HG02642 (cell line): ENCODE measurements at regions not wholly inside any gene's neighbourhood (a gene's known extent, or its start where the extent isn't known, plus 50 kb on each side); places are given as distances from the start of the nearest gene placed in this dataset.

Experiments
- ATAC-seq: cut with Tn5 transposase; IDR thresholded peaks from one replicate; pipeline ENCODE4 v1.9.1; 2021; ENCODE audit warnings: mild to moderate bottlenecking; ENCODE audit not compliant: unreplicated experiment, poor library complexity

DNA sequence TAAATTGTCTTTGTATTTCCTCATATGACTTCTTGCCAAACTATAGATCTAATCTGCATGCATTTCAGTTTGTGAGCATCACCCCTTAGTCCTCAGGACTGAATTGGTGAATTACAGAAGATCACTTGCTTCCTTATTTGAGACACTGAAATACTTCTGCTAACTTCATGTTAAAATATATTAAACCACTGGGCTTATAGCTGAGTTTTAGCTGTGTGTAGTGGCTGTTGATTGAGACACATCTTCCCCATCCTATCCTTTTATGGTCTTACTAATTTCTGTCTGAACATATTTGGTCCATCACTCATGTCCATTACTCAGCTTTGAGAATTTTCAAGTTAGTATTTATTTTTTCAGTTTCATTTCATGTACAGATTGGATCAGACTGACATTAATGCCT lies 295.9 kb downstream of the PSAT1 start:
- no peak for ATAC-seq

DNA sequence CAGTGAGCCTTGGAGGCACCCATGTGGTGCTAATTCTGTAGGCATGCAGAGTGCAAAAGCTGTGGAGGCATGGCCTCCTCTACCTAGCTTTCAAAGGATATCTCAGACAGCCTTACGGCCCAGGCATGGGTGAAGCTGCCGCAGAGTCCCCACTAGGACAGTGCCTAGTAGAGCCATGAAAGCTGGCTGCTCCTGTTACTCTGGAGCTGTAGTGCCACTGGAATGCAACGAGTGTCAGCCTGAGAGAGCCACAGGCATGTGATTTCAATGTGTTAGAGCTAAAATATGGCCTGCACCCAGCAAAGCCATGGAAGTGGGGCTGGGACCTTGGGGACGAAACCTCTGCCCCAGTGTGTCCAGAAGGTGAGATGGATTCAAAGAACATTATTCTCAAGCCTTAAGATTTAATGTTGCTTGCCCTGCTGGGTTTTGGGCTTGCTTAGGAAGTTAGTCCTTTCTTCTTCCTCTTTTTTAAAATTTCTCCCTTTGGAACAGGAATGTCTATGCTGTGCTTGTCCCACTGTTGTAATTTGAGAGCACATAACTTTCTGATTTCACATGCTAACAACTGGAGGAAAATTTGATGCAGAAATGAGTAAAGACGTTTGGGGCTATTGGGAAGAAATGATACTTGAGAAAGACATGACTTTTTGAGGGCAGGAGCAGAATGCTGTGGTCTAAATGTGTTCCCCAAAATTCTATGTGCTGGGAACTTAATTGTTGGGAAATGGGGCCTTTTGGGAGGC lies 298.4 kb downstream of the PSAT1 start:
- ATAC-seq = no peak

DNA sequence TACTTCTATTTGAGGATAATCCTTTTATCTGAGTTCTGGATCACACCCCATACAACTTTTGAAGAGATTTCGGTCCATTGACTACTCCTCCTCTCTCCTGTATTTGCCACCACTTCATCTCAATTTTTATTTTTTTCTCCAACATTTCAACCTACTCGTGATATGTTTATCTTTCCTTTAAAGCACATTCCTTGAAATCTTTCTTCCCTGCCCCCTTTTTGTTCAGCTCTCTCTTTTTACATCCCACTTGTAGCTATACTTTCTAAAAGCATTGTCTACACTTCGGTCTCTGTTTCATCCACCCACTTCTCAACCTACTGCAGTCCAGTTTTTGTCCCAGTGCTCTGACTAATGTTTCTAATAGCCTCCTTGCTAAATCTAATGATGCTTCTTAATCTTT lies 299.4 kb downstream of the PSAT1 start:
- ATAC-seq = no peak

DNA sequence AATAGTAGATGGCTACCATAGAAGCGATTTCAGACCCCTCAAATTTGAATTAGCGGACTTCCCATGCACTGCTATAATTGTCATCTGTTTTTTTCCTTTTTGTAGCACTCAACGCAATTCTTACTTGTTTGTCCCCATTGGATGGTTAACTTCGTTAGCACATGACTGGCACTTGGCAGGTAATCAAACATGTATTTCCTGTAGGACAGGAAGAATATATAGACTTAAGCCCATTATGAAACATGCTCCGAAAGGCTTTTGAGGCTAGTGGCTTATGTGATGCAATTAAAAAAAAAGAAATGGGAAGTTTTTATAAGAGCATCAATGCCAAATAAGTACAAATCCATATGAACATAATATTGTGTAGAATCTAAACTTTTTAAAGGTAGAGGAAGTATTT lies 301.2 kb downstream of the PSAT1 start:
- ATAC-seq = no peak

DNA sequence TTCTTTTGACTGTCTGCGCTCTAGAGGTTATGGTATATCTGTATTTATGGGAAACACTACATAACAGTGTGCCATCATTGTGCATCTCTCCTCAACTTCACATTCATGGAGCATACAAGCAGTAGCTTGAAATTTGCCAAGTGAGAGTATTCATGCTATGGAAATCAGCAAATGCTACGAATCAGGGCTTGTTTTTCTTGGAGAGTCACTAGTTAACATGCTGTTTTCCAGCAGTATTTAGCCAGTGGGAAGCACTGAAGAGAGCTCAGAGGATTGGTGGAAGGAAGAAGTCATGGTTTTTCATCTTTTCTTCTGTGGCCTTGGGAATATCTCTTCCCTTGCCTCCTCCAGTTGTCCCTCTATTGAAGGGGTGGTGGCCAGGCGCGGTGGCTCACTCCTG lies 303.0 kb downstream of the PSAT1 start:
- no peak for ATAC-seq

DNA sequence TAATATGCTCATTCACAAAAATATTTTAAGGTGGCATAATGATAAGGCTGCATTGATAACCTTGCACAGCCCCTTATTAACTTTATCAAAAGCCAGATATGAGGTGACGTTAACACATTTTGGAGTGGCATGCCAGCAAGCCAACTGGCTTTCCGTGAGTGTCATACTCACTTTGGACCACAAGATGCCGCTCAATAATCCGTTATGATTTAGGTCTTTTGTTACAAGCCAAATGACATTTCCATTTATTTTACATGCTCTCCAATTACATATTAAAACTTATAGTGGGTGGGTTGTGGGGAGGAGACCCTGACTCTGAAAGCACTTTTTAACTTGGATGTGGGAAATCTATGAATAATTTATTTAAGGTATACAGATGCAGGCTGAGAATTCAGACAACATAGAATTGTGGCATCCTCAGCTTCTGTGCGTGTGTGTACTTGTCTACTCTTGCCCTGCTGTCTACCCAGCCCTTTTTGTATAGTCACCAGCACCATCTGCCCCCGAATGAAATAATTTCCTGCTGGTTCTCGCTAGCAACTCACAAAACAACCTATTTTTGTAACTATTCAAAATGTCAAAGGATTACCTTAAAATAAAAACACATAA lies 305.1 kb downstream of the PSAT1 start:
- no peak for ATAC-seq

DNA sequence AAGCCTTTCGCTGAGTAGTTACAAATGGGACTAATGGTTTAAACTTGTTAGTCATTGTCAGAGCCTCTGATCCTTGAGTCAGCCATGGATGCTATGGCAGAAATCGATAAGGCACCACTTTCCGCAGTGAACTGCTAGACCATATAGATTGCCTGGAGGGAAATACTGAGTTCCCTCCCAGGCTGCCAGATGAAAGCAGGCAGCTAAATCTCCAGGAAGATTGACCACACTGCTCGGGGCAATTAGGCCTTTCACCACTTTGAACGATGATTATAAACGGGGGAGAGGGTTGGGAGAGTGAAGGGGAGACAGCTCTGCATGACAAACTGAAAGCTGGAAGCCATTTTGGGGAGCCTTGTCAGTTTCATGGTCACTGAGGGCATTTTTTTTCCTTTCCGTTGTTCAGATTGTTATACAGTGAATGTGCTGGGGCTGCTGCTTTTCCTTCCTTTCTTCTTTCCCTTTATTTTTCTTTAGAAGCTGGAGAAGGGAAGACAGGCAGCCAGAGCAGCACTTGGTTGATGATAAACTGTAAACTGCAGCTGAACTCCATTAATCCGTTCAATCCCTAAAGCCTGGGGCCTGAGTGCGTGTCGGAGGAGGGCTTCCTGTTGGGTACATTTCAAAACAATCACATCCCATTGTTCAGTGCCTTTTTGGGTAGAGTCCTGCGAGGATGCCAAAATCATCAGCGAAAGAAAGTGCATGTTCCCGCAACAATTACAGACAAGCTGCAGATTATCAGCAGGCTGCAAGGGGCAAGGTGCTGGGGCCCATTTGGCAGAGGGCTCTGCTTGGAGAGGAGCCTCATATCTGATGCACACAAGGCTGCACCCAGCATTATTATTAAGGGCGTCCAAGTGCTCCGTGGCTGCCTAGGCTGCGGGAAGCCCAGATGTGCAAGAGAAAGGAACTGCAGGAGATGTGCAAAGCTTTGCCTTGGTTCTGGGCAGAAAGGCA lies 308.4 kb downstream of the PSAT1 start:
- ATAC-seq = no peak

DNA sequence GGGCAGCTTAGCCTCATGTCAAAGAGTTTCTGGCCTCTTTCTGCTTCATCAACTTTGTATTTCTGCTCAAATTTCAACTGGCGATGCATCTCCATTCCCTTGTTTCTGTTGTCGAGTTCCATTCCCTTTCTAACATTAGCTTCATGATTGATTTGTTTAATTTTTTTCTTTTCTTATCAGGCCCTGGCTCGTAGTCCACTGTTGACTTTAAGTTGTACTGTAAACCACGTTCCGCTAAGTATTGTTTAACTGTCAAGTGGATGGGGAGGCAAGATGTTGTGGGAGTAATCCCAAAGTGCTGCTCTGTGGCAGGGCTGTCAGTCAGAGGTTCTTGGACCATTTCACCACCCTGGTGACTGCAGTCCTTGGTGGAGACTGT lies 309.1 kb downstream of the PSAT1 start:
- no peak for ATAC-seq

DNA sequence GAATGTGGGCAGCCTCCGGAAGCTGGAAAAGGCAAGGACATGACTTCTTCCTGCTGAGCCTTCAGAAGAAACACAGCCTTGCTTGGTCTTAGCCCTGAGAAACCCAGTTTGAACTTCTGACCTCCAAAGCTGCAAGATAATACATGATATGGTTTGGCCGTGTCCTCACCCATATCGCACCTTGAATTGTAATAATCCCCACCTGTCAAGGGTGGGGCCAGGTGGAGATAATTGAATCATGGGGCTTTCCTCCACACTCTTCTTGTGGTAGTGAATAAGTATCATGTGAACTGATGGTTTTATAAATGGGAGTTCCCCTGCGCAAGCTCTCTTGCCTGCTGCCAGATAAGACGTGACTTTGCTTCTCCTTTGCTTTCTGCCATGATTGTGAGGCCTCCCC lies 310.9 kb downstream of the PSAT1 start:
- ATAC-seq = no peak

DNA sequence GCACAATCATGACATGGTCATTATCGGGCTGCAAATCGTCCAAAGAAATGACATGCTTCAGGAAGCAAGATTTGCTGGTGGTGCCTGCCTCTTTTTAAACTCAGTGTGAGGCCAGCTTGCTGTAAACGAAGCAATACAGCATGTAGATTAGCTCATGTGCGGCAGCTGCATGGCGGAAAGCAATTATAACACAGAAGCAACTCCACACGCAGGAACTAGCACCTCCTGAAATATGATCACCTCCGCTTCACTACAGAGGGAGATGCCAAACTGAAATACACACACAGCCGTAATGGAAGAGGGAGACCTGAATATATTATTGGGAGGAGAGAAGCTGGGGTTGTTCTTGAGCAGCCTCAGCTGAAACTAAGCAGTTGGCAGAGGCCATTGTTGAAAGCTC lies 312.5 kb downstream of the PSAT1 start:
- no peak for ATAC-seq

DNA sequence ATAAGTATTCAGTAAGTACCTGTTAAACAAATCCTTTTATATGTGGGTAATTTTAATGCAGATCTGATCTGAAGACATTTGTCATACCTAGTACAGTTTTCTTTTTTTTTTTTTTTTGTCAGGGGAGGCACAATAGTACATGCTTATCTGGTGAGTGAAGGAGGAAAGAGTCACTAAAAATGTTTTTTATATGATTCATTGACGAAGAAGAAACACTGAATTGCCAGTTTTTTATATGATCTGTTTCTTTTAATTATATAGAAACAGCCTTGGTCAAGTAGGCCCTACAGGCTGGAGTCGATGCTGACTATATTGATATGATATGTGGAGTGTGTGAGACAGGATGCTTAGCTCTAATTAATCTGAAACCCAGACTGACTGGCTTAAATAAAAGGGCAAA lies 315.2 kb downstream of the PSAT1 start:
- no peak for ATAC-seq

DNA sequence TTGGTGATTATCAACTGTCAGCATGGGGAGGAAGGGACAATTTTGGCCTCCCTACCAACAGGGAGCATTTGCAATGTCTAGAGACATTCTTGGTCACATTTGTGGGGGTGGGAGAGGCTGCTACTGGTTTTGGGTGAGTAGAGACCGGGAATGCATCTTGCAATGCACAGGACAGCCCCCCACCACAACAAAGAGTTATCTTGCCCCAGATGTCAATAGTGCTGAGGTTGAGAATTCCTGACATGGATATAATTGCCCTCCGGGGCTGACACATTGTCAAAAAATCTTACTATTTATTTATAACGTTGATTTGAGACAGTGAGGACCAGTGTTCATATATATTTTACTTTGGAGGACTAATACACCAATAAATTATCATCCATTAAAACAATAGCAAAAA lies 316.1 kb downstream of the PSAT1 start:
- ATAC-seq = no peak

DNA sequence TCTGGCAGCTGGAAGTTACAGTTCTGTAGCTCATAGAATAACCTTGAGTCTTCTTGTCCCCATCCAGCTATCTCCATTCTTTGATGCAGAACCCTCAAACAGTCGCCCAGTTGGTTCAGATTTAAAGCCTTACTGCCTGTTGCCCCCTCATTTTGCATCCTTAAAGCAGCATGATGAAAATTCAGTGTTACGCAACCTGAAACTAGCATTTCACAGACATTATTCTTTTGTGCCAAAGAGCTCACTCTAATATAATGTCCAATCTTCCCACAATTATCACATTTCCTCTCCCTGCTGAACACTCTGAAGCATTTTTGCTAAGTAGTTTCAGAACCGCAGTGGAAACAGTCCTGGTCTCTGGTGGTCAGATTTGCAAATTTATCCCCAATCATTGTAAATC lies 318.0 kb downstream of the PSAT1 start:
- ATAC-seq = no peak

DNA sequence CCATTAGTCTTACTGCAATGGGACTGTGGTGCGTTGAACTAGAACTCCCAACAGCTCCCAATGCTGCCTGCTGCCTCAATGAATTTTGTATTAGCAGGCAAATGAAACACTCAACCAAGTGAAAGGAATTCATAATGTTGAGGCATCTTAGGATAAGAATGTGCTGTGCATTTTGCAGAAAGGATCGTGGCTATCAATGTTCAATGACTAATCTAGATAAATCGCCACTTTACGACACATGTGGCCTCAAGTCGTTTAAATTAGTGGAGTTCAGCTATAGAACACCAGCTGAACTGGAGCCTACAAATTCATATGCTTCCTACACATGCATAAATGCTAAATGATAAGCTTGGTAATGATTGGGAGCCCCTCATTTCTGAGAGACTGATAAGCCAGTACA lies 318.4 kb downstream of the PSAT1 start:
- no peak for ATAC-seq

DNA sequence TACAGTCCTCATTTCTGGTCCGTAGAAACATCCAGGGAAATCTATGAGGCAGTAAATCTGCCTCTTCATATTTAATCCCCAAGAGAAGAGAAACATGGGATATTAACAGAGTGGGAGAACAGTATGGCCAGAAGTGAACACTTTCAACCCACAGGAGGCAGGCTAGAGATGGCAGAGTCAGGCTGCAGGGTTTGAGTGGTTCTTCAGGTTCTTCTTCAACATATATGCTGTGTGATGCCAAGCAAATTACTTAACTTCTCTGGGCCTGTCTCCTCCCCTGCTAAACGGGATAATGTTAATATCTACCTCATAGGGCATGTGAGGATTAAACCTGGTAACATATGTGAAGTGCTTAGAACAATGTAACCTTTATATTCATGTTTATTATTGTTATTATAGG lies 321.8 kb downstream of the PSAT1 start:
- no peak for ATAC-seq

DNA sequence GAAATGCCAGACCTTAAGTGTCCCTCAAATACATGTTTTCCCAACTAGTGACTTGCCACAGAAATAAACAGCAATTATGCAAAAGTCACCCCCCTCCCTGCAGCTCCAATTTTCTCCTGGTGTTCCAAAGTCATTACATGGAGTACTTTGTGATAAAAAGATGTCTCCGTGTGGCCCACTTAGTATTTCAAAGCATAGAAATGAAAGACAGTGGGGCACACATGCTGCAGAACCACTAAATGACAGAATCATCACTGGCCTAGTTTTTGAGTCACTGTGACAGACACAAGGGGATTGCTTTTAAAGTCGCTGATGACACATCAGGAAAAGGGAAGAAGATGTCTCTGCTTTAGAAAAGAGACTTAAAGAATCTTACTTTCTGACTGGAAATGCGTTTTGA lies 323.4 kb downstream of the PSAT1 start:
- ATAC-seq = no peak

DNA sequence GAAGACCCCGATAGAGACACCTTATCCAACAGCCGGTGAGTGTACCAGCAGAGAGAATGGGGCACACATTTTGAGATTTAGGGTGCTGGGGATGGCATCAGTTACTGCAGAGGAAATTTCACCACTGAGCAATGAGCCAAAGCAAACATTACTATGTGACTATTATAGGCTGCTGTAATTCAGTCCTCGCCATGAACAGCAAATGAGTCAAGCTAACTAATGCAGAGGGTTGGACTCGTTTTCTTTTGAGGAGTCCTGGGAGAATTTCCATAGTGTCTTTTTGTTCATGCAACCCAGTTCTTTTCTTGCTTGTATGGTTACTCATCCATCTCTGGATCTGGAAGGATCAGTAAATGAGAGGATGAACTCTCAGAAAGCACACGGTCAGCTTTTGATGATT lies 323.8 kb downstream of the PSAT1 start:
- no peak for ATAC-seq

DNA sequence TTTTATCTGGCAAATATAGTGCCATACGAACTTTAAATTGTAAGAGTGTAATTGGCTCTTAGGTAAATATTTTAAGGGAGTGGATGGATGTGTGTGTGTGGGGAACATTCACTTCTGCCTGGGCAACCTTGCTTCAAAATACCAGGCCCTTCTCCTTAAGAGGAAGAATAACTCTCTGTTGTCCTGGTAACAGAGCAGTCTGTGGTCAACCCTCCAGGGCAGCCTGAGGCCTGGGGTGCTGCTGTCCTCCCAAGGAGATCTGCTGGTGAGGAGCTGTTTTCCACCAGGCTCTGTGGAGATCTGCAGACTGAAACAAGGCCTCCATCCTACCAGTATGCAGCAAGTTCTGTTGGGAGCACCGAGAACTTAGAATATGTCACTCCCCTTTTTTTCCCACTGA lies 325.2 kb downstream of the PSAT1 start:
- no peak for ATAC-seq

DNA sequence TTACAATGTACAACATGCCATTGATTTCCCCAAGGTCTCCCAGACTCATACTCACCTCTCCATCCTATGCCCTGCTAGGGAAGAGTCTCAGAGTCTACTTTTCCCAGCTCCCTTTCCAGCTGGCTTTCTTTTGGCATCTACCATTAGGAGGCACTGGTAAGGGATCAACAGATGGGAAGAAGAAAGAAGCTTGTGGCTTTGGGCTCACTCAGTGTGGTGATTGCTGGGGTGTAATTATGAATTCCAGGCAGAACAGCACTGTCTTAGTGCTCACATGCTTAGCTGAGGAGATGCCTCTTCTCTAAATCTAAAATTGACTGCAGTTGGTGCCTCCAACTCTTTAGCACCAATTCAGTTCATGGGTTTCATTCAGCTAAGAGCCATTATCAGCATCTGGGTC lies 330.0 kb downstream of the PSAT1 start:
- no peak for ATAC-seq

DNA sequence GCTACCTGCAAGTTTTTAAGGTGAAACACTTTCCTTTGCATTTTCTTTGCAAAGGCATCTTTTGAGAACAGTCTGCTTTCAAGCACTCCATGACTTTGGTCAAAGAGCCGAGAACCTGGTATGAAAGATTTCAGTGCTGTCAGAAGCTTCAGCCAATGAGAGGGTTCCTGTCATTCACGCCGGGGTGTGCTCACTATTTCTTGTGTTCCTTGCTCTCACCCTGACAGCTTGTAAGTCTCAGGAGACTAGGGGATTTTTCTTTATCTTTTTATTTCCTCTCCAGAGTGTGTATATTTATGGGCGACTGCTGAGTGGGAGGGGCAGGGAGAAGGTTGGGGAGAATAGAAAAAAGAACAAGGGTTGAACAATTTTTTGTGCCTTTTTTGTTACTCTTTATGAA lies 334.0 kb downstream of the PSAT1 start:
- ATAC-seq = no peak

DNA sequence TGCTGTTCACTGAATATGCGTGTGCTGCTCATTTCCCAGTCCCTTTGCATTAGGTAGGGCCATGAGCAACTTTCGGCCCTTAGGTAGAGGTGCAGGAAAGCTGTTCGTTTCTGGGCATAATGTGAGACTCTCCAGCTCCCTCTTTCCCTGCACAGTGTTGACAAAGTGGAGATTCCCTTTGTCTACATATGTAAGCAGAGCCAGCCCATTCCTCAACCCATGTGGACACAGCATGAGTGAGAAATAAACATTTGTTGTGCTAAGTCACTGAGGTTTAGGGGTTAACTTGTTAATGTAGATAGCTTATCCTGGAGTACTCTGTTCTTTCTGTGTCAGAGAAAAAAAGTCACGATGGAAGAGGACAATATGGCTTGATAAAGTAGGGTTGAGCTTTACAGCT lies 343.8 kb downstream of the PSAT1 start:
- ATAC-seq = no peak
